CD4-positive, alpha-beta T cell (primary cell): ENCODE measurements at regions not wholly inside any gene's neighbourhood (a gene's known extent, or its start where the extent isn't known, plus 50 kb on each side); places are given as distances from the start of the nearest gene placed in this dataset.

Source experiments
- ATAC-seq: fragments of 200-7000 bp; cut with Tn5 transposase; one replicate; pipeline ENCODE4 v1.10.0; 2022; ENCODE audit warnings: mild to moderate bottlenecking; ENCODE audit not compliant: poor library complexity
- CTCF ChIA-PET: fragments of 350-600 bp; sonication (Branson Sonifier 250); formaldehyde crosslinking; loops from one replicate; lab custom pipeline; 2021; ENCODE audit warnings: antibody characterized with exemption, inconsistent platforms; lab: Charles Lee
- POLR2A ChIA-PET: fragments of 350-600 bp; sonication (Branson Sonifier 250); formaldehyde crosslinking; loops from one replicate; lab custom pipeline; 2021; ENCODE audit warnings: antibody characterized with exemption, inconsistent platforms; lab: Charles Lee
- DNase-seq, 14 experiments: peaks; one replicate each; pipeline ENCODE4 v3.0.0-alpha.2; 2013 to 2020; ENCODE audit warnings: mixed read lengths in 2 of 14
- H3K27ac ChIP-seq, 2 donors: one replicate each; pipeline versions ENCODE4 v1.5.1 to v1.7.0; 2013; ENCODE audit warnings: low read length in 2 of 2, low read depth in 1 of 2, mild to moderate bottlenecking in 1 of 2
- H3K27me3 ChIP-seq, 2 experiments: 1 replicate in 1 of 2; 2 replicates in 1 of 2; pipeline versions ENCODE4 v1.6.1 to v1.7.0; 2013; ENCODE audit warnings: low read length in 2 of 2, control low read depth in 1 of 2, mild to moderate bottlenecking in 1 of 2, moderate library complexity in 1 of 2; ENCODE audit not compliant: insufficient read depth in 2 of 2, control insufficient read depth in 1 of 2
- H3K36me3 ChIP-seq: one replicate; pipeline ENCODE4 v1.6.1; 2013; ENCODE audit warnings: low read length, control low read depth; ENCODE audit not compliant: insufficient read depth
- H3K4me1 ChIP-seq: one replicate; pipeline ENCODE4 v1.6.1; 2013; ENCODE audit warnings: low read length, control low read depth; ENCODE audit not compliant: insufficient read depth
- H3K4me3 ChIP-seq: one replicate; pipeline ENCODE4 v1.5.1; 2013; ENCODE audit warnings: mild to moderate bottlenecking, low read length, moderate library complexity
- H3K9me3 ChIP-seq, 2 experiments: 1 replicate in 1 of 2; 2 replicates in 1 of 2; pipeline versions ENCODE4 v1.6.1 to v1.7.0; 2013; ENCODE audit warnings: low read length in 2 of 2, mild to moderate bottlenecking in 2 of 2, control low read depth in 1 of 2, moderate library complexity in 1 of 2; ENCODE audit not compliant: control insufficient read depth in 1 of 2, insufficient read depth in 1 of 2
- H3K27ac Mint-ChIP-seq: one replicate; pipeline ENCODE4 v1.8.0; 2020; ENCODE audit warnings: mixed read lengths
- H3K27me3 Mint-ChIP-seq: one replicate; pipeline ENCODE4 v1.8.0; 2021; ENCODE audit warnings: mixed read lengths
- H3K36me3 Mint-ChIP-seq: one replicate; pipeline ENCODE4 v1.8.0; 2021; ENCODE audit warnings: low read depth, mixed read lengths
- H3K4me1 Mint-ChIP-seq: one replicate; pipeline ENCODE4 v1.8.0; 2021; ENCODE audit warnings: low read depth, mixed read lengths
- H3K4me3 Mint-ChIP-seq: one replicate; pipeline ENCODE4 v1.8.0; 2020; ENCODE audit warnings: mild to moderate bottlenecking, mixed read lengths
- H3K9me3 Mint-ChIP-seq: one replicate; pipeline ENCODE4 v1.8.0; 2020; ENCODE audit warnings: mixed read lengths
- CTCF ChIP-seq: fragments of 200-600 bp; IDR thresholded peaks from one replicate; pipeline ENCODE4 v1.8.0; 2022; ENCODE audit warnings: antibody characterized with exemption, mild to moderate bottlenecking
- intact Hi-C, 2 experiments: fragments of 100-400 bp; cut with DNase I in 1 of 2; cut with micrococcal nuclease in 1 of 2; formaldehyde crosslinking; loops; one replicate each; pipeline versions ENCODE4 v1.15.1 to v1.9.0; 2023 to 2025; cut with DNase I, micrococcal nuclease

DNA sequence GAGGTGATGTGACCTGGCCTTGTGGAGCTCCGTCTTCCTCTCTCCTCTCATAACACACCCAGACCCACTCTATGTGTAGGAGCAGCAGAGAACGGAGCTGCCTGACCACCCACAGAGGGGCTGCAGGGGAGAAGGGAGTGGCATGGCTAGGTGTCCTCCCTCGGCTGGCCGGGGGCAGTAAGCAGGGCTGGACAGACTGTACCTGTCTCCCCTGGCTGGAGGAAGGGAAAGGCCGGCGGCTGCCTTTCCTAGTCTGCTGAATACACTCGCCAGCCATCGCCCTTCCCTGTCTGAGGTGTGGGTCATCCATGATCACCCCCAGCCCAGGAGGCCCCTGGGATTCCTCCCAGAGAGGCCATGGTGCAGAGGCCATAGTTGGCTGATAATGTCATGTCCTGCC lies 187.2 kb upstream of the AJAP1 start:
- ChIA-PET POLR2A (no interaction called here), CTCF (no interaction called here)
- Histone ChIP-seq H3K27me3 (no peaks in the 10 kb centered on the region), H3K4me3 (no peak overlapping the region), H3K27ac (no peak overlapping the region), H3K4me1 (no peaks in the 10 kb centered on the region), H3K36me3 (no peaks in the 10 kb centered on the region), H3K9me3 (peaks cover 0 to 4% of the 10 kb centered on the region in 2 experiments)
- TF ChIP-seq CTCF = no peak
- H3K27ac Mint-ChIP-seq = no peak overlapping the region
- DNase-seq (no peak), ATAC-seq (no peak)
- H3K9me3 Mint-ChIP-seq = no peaks in the 10 kb centered on the region
- intact Hi-C loops = no loop called here
- H3K36me3 Mint-ChIP-seq = no peaks in the 10 kb centered on the region
- no peaks in the 10 kb centered on the region for H3K27me3 Mint-ChIP-seq
- H3K4me3 Mint-ChIP-seq = no peak overlapping the region
- H3K4me1 Mint-ChIP-seq = no peaks in the 10 kb centered on the region

GRCh38 chr1:4468386-4468785 lies 186.0 kb upstream of the AJAP1 start:
- no peak for ATAC-seq
- no peaks in the 10 kb centered on the region for H3K27me3 ChIP-seq
- no peak for TF ChIP-seq CTCF
- Mint-ChIP-seq H3K36me3 (no peaks in the 10 kb centered on the region), H3K9me3 (no peaks in the 10 kb centered on the region), H3K4me3 (no peak overlapping the region), H3K27me3 (no peaks in the 10 kb centered on the region), H3K27ac (no peak overlapping the region), H3K4me1 (no peaks in the 10 kb centered on the region)
- no peak overlapping the region for H3K27ac ChIP-seq
- H3K9me3 ChIP-seq = peaks cover 0 to 4% of the 10 kb centered on the region in 2 experiments
- no peaks in the 10 kb centered on the region for H3K36me3 ChIP-seq
- no peaks in the 10 kb centered on the region for H3K4me1 ChIP-seq
- ChIA-PET CTCF (no interaction called here), POLR2A (no interaction called here)
- intact Hi-C loops = no loop called here
- no peak for DNase-seq
- no peak overlapping the region for H3K4me3 ChIP-seq

DNA sequence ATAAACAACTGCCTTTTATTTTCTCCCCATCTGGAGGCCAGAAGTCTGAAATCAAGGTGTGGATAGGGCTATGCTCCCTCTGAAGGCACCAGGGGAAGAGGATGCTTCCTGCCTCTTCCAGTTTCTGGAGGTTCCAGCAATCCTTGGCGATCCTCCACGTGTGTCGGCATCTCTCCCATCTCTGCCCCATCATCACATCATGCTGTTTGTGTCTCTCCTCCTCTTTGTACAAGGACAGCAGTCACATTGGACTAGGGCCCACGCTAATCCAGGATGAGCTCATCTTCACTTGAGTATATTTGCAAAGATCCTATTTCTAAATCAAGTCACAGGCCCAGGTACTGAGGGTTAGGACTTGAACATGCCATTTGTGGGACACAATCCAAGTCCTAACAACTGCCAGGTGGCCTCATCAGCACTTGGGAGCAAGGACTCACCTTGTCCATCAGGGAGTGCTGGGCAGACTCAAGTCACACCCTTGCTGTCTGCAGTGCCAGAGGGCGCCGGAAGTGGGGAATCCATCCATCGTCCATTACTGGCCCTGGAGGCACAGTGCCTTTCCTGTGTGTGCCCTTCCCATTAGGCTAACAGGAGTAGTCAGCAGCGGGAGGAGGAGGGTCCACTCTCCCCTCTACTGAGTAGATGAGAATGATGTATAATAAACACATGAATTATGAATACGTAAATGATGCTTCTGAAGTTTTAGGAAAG lies 185.4 kb upstream of the AJAP1 start:
- no peaks in the 10 kb centered on the region for H3K9me3 ChIP-seq
- DNase-seq = no peak
- H3K36me3 ChIP-seq = no peaks in the 10 kb centered on the region
- ChIA-PET POLR2A (no interaction called here), CTCF (no interaction called here)
- ATAC-seq = no peak
- Mint-ChIP-seq H3K9me3 (no peaks in the 10 kb centered on the region), H3K27me3 (no peaks in the 10 kb centered on the region), H3K36me3 (no peaks in the 10 kb centered on the region), H3K27ac (no peak overlapping the region), H3K4me3 (no peak overlapping the region), H3K4me1 (no peaks in the 10 kb centered on the region)
- no peaks in the 10 kb centered on the region for H3K27me3 ChIP-seq
- no peak overlapping the region for H3K27ac ChIP-seq
- no peaks in the 10 kb centered on the region for H3K4me1 ChIP-seq
- H3K4me3 ChIP-seq = no peak overlapping the region
- intact Hi-C loops = no loop called here
- no peak for TF ChIP-seq CTCF
